ENCODE measurements at regions not wholly inside any gene's neighbourhood (a gene's known extent, or its start where the extent isn't known, plus 50 kb on each side); places are given as distances from the start of the nearest gene placed in this dataset.
"Not testable (repeated sequence)": the region's sequence is repeated elsewhere in the genome, so short reads cannot be mapped to it uniquely, and the experiment has no call there.

- H3K27me3 Mint-ChIP-seq: peaks cover 8% of the 10 kb centered on the region
- no peaks in the 10 kb centered on the region for H3K36me3 Mint-ChIP-seq (ENCODE audit: low read depth)
- ATAC-seq (no peak), DNase-seq (no peak)
- H3K4me3 Mint-ChIP-seq: no peak overlapping the region
- H3K9me3 ChIP-seq (ENCODE audit: control insufficient read depth, low read length, poor library complexity, severe bottlenecking): peaks cover 4% of the 10 kb centered on the region
- H3K4me1 Mint-ChIP-seq: no peaks in the 10 kb centered on the region
- no peak overlapping the region for H3K27ac Mint-ChIP-seq
Measured at GRCh38 chr4:107497054-107497453, 223.0 kb downstream of the PAPSS1 start.

GRCh38 chr4:107492566-107492965 lies 227.5 kb downstream of the PAPSS1 start:
- Mint-ChIP-seq H3K27me3 (no peaks in the 10 kb centered on the region), H3K4me1 (no peaks in the 10 kb centered on the region), H3K36me3 (ENCODE audit: low read depth) (no peaks in the 10 kb centered on the region), H3K27ac (no peak overlapping the region), H3K4me3 (no peak overlapping the region)
- DNase-seq (no peak), ATAC-seq (no peak)
- peaks cover 4% of the 10 kb centered on the region for H3K9me3 ChIP-seq (ENCODE audit: control insufficient read depth, low read length, poor library complexity, severe bottlenecking)

GRCh38 chr4:107490116-107490515 lies 229.9 kb downstream of the PAPSS1 start:
- H3K27ac Mint-ChIP-seq: no peak overlapping the region
- H3K4me3 Mint-ChIP-seq: no peak overlapping the region
- H3K9me3 ChIP-seq (ENCODE audit: control insufficient read depth, low read length, poor library complexity, severe bottlenecking): no peaks in the 10 kb centered on the region
- no peaks in the 10 kb centered on the region for H3K4me1 Mint-ChIP-seq
- DNase-seq (no peak), ATAC-seq (no peak)
- no peaks in the 10 kb centered on the region for H3K27me3 Mint-ChIP-seq
- no peaks in the 10 kb centered on the region for H3K36me3 Mint-ChIP-seq (ENCODE audit: low read depth)

- H3K4me3 Mint-ChIP-seq; DNase-seq; H3K9me3 ChIP-seq (ENCODE audit: control insufficient read depth, low read length, poor library complexity, severe bottlenecking); ATAC-seq; H3K27me3 Mint-ChIP-seq; H3K27ac Mint-ChIP-seq; H3K4me1 Mint-ChIP-seq; H3K36me3 Mint-ChIP-seq (ENCODE audit: low read depth): not testable (repeated sequence)
Measured at GRCh38 chr4:107483621-107484020, 236.4 kb downstream of the PAPSS1 start.

GRCh38 chr4:107482546-107482945 lies 237.5 kb downstream of the PAPSS1 start:
- Mint-ChIP-seq H3K4me3 (no peak overlapping the region), H3K27ac (no peak overlapping the region), H3K36me3 (ENCODE audit: low read depth) (no peaks in the 10 kb centered on the region), H3K4me1 (no peaks in the 10 kb centered on the region), H3K27me3 (no peaks in the 10 kb centered on the region)
- ATAC-seq: no peak
- DNase-seq: no peak
- H3K9me3 ChIP-seq (ENCODE audit: control insufficient read depth, low read length, poor library complexity, severe bottlenecking): no peaks in the 10 kb centered on the region

- Mint-ChIP-seq H3K36me3 (ENCODE audit: low read depth) (no peaks in the 10 kb centered on the region), H3K27ac (no peak overlapping the region), H3K27me3 (no peaks in the 10 kb centered on the region), H3K4me1 (no peaks in the 10 kb centered on the region), H3K4me3 (no peak overlapping the region)
- no peaks in the 10 kb centered on the region for H3K9me3 ChIP-seq (ENCODE audit: control insufficient read depth, low read length, poor library complexity, severe bottlenecking)
- DNase-seq (no peak), ATAC-seq (no peak)
Measured at GRCh38 chr4:107478327-107478980, 241.6 kb downstream of the PAPSS1 start.

GRCh38 chr4:107473126-107473525 lies 246.9 kb downstream of the PAPSS1 start:
- DNase-seq: no peak
- Mint-ChIP-seq H3K36me3 (ENCODE audit: low read depth) (no peaks in the 10 kb centered on the region), H3K27me3 (peaks cover 17% of the 10 kb centered on the region), H3K4me1 (no peaks in the 10 kb centered on the region), H3K4me3 (no peak overlapping the region), H3K27ac (no peak overlapping the region)
- ATAC-seq: no peak
- no peaks in the 10 kb centered on the region for H3K9me3 ChIP-seq (ENCODE audit: control insufficient read depth, low read length, poor library complexity, severe bottlenecking)

GRCh38 chr4:107472265-107472948 lies 247.6 kb downstream of the PAPSS1 start:
- Mint-ChIP-seq H3K4me3 (no peak overlapping the region), H3K27ac (no peak overlapping the region), H3K27me3 (peaks cover 17% of the 10 kb centered on the region), H3K36me3 (ENCODE audit: low read depth) (no peaks in the 10 kb centered on the region), H3K4me1 (no peaks in the 10 kb centered on the region)
- no peaks in the 10 kb centered on the region for H3K9me3 ChIP-seq (ENCODE audit: control insufficient read depth, low read length, poor library complexity, severe bottlenecking)
- no peak for ATAC-seq
- no peak for DNase-seq

GRCh38 chr4:107470173-107470572 lies 249.9 kb downstream of the PAPSS1 start:
- H3K36me3 Mint-ChIP-seq (ENCODE audit: low read depth): no peaks in the 10 kb centered on the region
- no peaks in the 10 kb centered on the region for H3K9me3 ChIP-seq (ENCODE audit: control insufficient read depth, low read length, poor library complexity, severe bottlenecking)
- ATAC-seq (no peak), DNase-seq (no peak)
- H3K27me3 Mint-ChIP-seq: peaks cover 17% of the 10 kb centered on the region
- H3K4me3 Mint-ChIP-seq: no peak overlapping the region
- no peak overlapping the region for H3K27ac Mint-ChIP-seq
- no peaks in the 10 kb centered on the region for H3K4me1 Mint-ChIP-seq

- H3K4me1 Mint-ChIP-seq: no peaks in the 10 kb centered on the region
- H3K4me3 Mint-ChIP-seq: no peak overlapping the region
- no peak overlapping the region for H3K27ac Mint-ChIP-seq
- DNase-seq (no peak), ATAC-seq (no peak)
- H3K9me3 ChIP-seq (ENCODE audit: control insufficient read depth, low read length, poor library complexity, severe bottlenecking): no peaks in the 10 kb centered on the region
- no peaks in the 10 kb centered on the region for H3K36me3 Mint-ChIP-seq (ENCODE audit: low read depth)
- peaks cover 17% of the 10 kb centered on the region for H3K27me3 Mint-ChIP-seq
Measured at GRCh38 chr4:107468812-107469211, 251.2 kb downstream of the PAPSS1 start.

GRCh38 chr4:107468156-107468555 lies 251.9 kb downstream of the PAPSS1 start:
- DNase-seq (no peak), ATAC-seq (no peak)
- no peak overlapping the region for H3K27ac Mint-ChIP-seq
- no peaks in the 10 kb centered on the region for H3K4me1 Mint-ChIP-seq
- no peaks in the 10 kb centered on the region for H3K9me3 ChIP-seq (ENCODE audit: control insufficient read depth, low read length, poor library complexity, severe bottlenecking)
- no peaks in the 10 kb centered on the region for H3K36me3 Mint-ChIP-seq (ENCODE audit: low read depth)
- H3K27me3 Mint-ChIP-seq: peaks cover 17% of the 10 kb centered on the region
- no peak overlapping the region for H3K4me3 Mint-ChIP-seq

GRCh38 chr4:107467461-107467860 lies 252.6 kb downstream of the PAPSS1 start:
- no peaks in the 10 kb centered on the region for H3K9me3 ChIP-seq (ENCODE audit: control insufficient read depth, low read length, poor library complexity, severe bottlenecking)
- ATAC-seq: no peak
- Mint-ChIP-seq H3K36me3 (ENCODE audit: low read depth) (no peaks in the 10 kb centered on the region), H3K27ac (no peak overlapping the region), H3K27me3 (peaks cover 17% of the 10 kb centered on the region), H3K4me3 (no peak overlapping the region), H3K4me1 (no peaks in the 10 kb centered on the region)
- DNase-seq: no peak

GRCh38 chr4:107458194-107458593 lies 261.8 kb downstream of the PAPSS1 start:
- H3K9me3 ChIP-seq (ENCODE audit: control insufficient read depth, low read length, poor library complexity, severe bottlenecking): no peaks in the 10 kb centered on the region
- ATAC-seq (no peak), DNase-seq (no peak)
- Mint-ChIP-seq H3K36me3 (ENCODE audit: low read depth) (no peaks in the 10 kb centered on the region), H3K4me1 (peaks cover 2% of the 10 kb centered on the region), H3K4me3 (no peak overlapping the region), H3K27ac (no peak overlapping the region), H3K27me3 (peaks cover 18% of the 10 kb centered on the region)

- H3K27ac Mint-ChIP-seq: no peak overlapping the region
- no peaks in the 10 kb centered on the region for H3K9me3 ChIP-seq (ENCODE audit: control insufficient read depth, low read length, poor library complexity, severe bottlenecking)
- peaks cover 24% of the 10 kb centered on the region for H3K27me3 Mint-ChIP-seq
- H3K36me3 Mint-ChIP-seq (ENCODE audit: low read depth): no peaks in the 10 kb centered on the region
- H3K4me1 Mint-ChIP-seq: peaks cover 2% of the 10 kb centered on the region
- no peak overlapping the region for H3K4me3 Mint-ChIP-seq
- ATAC-seq (no peak), DNase-seq (no peak)
Measured at GRCh38 chr4:107453987-107454386, 266.0 kb downstream of the PAPSS1 start.
